ENCODE measurements at regions not wholly inside any gene's neighbourhood (a gene's known extent, or its start where the extent isn't known, plus 50 kb on each side); places are given as distances from the start of the nearest gene placed in this dataset.

- no peak for TF ChIP-seq POLR2A (IDR thresholded peaks at IDR 0.05)
- no peak for TF ChIP-seq CTCF (IDR thresholded peaks at IDR 0.05)
Observed at GRCh38 chr3:178028933-178029332, 507.3 kb upstream of the KCNMB2 start.
